Trophoblast cell (in vitro differentiated cells and primary cell): ENCODE measurements at regions not wholly inside any gene's neighbourhood (a gene's known extent, or its start where the extent isn't known, plus 50 kb on each side); places are given as distances from the start of the nearest gene placed in this dataset.
A peak's percentile ranks its signal among the peaks of the same experiment; 100 is the strongest.
"Not testable (repeated sequence)": the region's sequence is repeated elsewhere in the genome, so short reads cannot be mapped to it uniquely, and the experiment has no call there.

Experiments
- DNase-seq, 2 donors: peaks; one replicate each; pipeline ENCODE4 v3.0.0-alpha.2; 2016
- H2AFZ ChIP-seq: 2 replicates; pipeline ENCODE4 v1.6.1; 2013; ENCODE audit warnings: low read length, moderate library complexity, mild to moderate bottlenecking; ENCODE audit not compliant: insufficient read depth, poor library complexity
- H2AK5ac ChIP-seq: 2 replicates; pipeline ENCODE4 v1.6.1; 2013; ENCODE audit warnings: mild to moderate bottlenecking, low read length
- H2BK120ac ChIP-seq: 2 replicates; pipeline ENCODE4 v1.6.1; 2013; ENCODE audit warnings: low read length, mild to moderate bottlenecking, moderate library complexity; ENCODE audit not compliant: insufficient read depth, poor library complexity
- H2BK12ac ChIP-seq: 2 replicates; pipeline ENCODE4 v1.6.1; 2013; ENCODE audit warnings: mild to moderate bottlenecking, low read length, moderate library complexity
- H2BK5ac ChIP-seq: 2 replicates; pipeline ENCODE4 v1.6.1; 2013; ENCODE audit warnings: low read length, low read depth, moderate library complexity, mild to moderate bottlenecking; ENCODE audit not compliant: poor library complexity
- H3K14ac ChIP-seq: 2 replicates; pipeline ENCODE4 v1.6.1; 2013; ENCODE audit warnings: mild to moderate bottlenecking, low read length
- H3K18ac ChIP-seq: 2 replicates; pipeline ENCODE4 v1.6.1; 2013; ENCODE audit warnings: mild to moderate bottlenecking, low read length
- H3K23ac ChIP-seq: 2 replicates; pipeline ENCODE4 v1.6.1; 2013; ENCODE audit warnings: low read length
- H3K27ac ChIP-seq: 2 replicates; pipeline ENCODE4 v1.5.1; 2013; ENCODE audit warnings: low read depth, mild to moderate bottlenecking, inconsistent platforms, low read length, moderate library complexity
- H3K27me3 ChIP-seq: 2 replicates; pipeline ENCODE4 v1.6.1; 2013; ENCODE audit warnings: inconsistent platforms, mild to moderate bottlenecking, low read length, moderate library complexity; ENCODE audit not compliant: insufficient read depth
- H3K36me3 ChIP-seq, 2 experiments: 1 replicate in 1 of 2; 2 replicates in 1 of 2; pipeline ENCODE4 v1.6.1; 2013; ENCODE audit warnings: low read length in 2 of 2, mild to moderate bottlenecking in 2 of 2, moderate library complexity in 1 of 2; ENCODE audit not compliant: insufficient read depth in 2 of 2, control insufficient read depth in 1 of 2
- H3K4ac ChIP-seq: 2 replicates; pipeline ENCODE4 v1.6.1; 2013; ENCODE audit warnings: low read depth, mild to moderate bottlenecking, low read length, moderate library complexity
- H3K4me1 ChIP-seq, 2 experiments: 1 replicate in 1 of 2; 2 replicates in 1 of 2; pipeline ENCODE4 v1.6.1; 2013; ENCODE audit warnings: low read length in 2 of 2, mild to moderate bottlenecking in 2 of 2, moderate library complexity in 1 of 2; ENCODE audit not compliant: insufficient read depth in 2 of 2, control insufficient read depth in 1 of 2
- H3K4me2 ChIP-seq: 2 replicates; pipeline ENCODE4 v1.6.1; 2013; ENCODE audit warnings: inconsistent platforms, mild to moderate bottlenecking, low read length, moderate library complexity
- H3K4me3 ChIP-seq: 2 replicates; pipeline ENCODE4 v1.5.1; 2013; ENCODE audit warnings: mild to moderate bottlenecking, low read depth, low read length, inconsistent platforms
- H3K79me1 ChIP-seq: one replicate; pipeline ENCODE4 v1.6.1; 2013; ENCODE audit warnings: low read length
- H3K79me2 ChIP-seq: 2 replicates; pipeline ENCODE4 v1.6.1; 2013; ENCODE audit warnings: low read length, mild to moderate bottlenecking; ENCODE audit not compliant: control insufficient read depth, insufficient read depth, poor library complexity
- H3K9ac ChIP-seq: 2 replicates; pipeline ENCODE4 v1.6.1; 2013; ENCODE audit warnings: mild to moderate bottlenecking, low read length
- H3K9me3 ChIP-seq: 2 replicates; pipeline ENCODE4 v1.6.1; 2013; ENCODE audit warnings: low read depth, mild to moderate bottlenecking, control low read depth, inconsistent platforms, low read length; ENCODE audit not compliant: insufficient read depth
- H4K12ac ChIP-seq: 2 replicates; pipeline ENCODE4 v1.6.1; 2013; ENCODE audit warnings: low read depth, mild to moderate bottlenecking, low read length, moderate library complexity
- H4K8ac ChIP-seq: 2 replicates; pipeline ENCODE4 v1.6.1; 2013; ENCODE audit warnings: low read depth, mild to moderate bottlenecking, low read length, moderate library complexity
- H4K91ac ChIP-seq: one replicate; pipeline ENCODE4 v1.6.1; 2013; ENCODE audit warnings: low read depth, mild to moderate bottlenecking, low read length, moderate library complexity
- WGBS: extraction: QIAGEN DNeasy Blood & Tissue Kit; methylation state at CpG from one replicate; pipeline ENCODE4 v1.1.7; 2013; ENCODE audit warnings: missing lambda C conversion rate; ENCODE audit not compliant: insufficient read length, insufficient coverage; ENCODE audit errors: extremely low coverage; 5-methylcytosine and 5-hydroxymethylcytosine counted together

DNA sequence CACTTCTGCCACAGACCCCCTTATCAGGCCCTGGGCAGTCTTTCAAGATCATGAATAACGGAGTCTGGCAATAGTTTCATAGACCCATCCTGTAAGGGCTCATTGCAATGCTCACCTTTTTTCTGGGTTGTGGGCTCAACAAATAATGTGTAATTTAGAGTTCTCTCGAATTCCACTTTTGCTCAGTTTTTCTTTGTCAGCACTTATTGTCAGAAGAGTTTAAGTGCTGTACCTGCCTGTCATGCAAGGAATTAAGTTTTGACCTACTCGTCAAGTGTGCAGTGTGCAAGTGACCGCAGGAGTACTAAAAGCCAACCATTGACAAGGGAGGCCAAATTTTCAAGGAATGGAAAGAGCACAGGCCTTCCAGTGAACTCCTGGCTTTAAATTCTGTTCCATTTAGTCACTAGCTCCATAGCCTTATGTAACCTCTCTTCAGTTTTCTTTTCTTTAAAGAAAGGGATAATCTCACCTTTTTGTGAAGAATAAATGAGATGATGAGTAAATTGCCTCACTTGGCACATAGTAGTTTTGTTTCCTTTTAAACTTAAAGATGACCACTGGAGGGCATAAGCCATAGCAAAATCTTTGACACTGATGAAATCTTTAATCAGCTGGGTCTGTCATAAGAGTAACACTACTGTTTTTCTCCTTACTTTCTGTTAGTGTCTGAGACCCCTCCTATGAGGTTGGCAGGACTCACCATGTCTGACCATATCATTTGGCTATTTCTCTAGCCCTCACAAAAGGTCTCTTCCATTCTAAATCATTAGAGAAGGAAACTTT is 313.3 kb downstream of the TYW1 start:
- Histone ChIP-seq H3K79me1 (no peaks in the 10 kb centered on the region), H2AK5ac (no peak overlapping the region), H3K9me3 (no peaks in the 10 kb centered on the region), H3K4me3 (no peak overlapping the region), H3K4me2 (no peak overlapping the region), H3K27ac (no peak overlapping the region), H3K14ac (no peak overlapping the region), H3K27me3 (no peaks in the 10 kb centered on the region), H2BK120ac (no peak overlapping the region), H4K91ac (no peak overlapping the region), H2BK12ac (no peak overlapping the region), H2BK5ac (no peak overlapping the region), H3K18ac (no peak overlapping the region), H3K4me1 (no peaks in the 10 kb centered on the region), H3K36me3 (peaks cover 38 to 45% of the 10 kb centered on the region in 2 experiments), H3K9ac (no peak overlapping the region), H2AFZ (no peak overlapping the region), H3K23ac (no peak overlapping the region), H3K79me2 (no peaks in the 10 kb centered on the region), H3K4ac (no peak overlapping the region), H4K12ac (no peak overlapping the region), H4K8ac (no peak overlapping the region)
- WGBS: no CpG with 5 or more reads among the region's 4 CpGs
- no peak for DNase-seq

GRCh38 chr7:67311901-67312300 is 315.3 kb downstream of the TYW1 start:
- no peaks in the 10 kb centered on the region for H3K27me3 ChIP-seq
- peak in 1 of 2 donors; percentile 49 for DNase-seq
- H3K79me2 ChIP-seq: no peaks in the 10 kb centered on the region
- peaks cover 42 to 52% of the 10 kb centered on the region in 2 experiments for H3K36me3 ChIP-seq
- no peaks in the 10 kb centered on the region for H3K79me1 ChIP-seq
- no peak overlapping the region for H2AFZ ChIP-seq
- no peak overlapping the region for H3K4me2 ChIP-seq
- H2BK12ac ChIP-seq: no peak overlapping the region
- no peak overlapping the region for H3K4ac ChIP-seq
- no peak overlapping the region for H2AK5ac ChIP-seq
- WGBS: no CpG with 5 or more reads among the region's 2 CpGs
- H2BK120ac ChIP-seq: no peak overlapping the region
- no peak overlapping the region for H3K18ac ChIP-seq
- H4K91ac ChIP-seq: no peak overlapping the region
- H3K9ac ChIP-seq: no peak overlapping the region
- H3K14ac ChIP-seq: no peak overlapping the region
- no peaks in the 10 kb centered on the region for H3K9me3 ChIP-seq
- H4K8ac ChIP-seq: no peak overlapping the region
- H3K23ac ChIP-seq: no peak overlapping the region
- H3K27ac ChIP-seq: no peak overlapping the region
- no peak overlapping the region for H3K4me3 ChIP-seq
- no peaks in the 10 kb centered on the region for H3K4me1 ChIP-seq
- H4K12ac ChIP-seq: no peak overlapping the region
- no peak overlapping the region for H2BK5ac ChIP-seq

- no peaks in the 10 kb centered on the region for H3K9me3 ChIP-seq
- no peak overlapping the region for H3K4me2 ChIP-seq
- no peaks in the 10 kb centered on the region for H3K4me1 ChIP-seq
- peaks cover 37 to 43% of the 10 kb centered on the region in 2 experiments for H3K36me3 ChIP-seq
- no peaks in the 10 kb centered on the region for H3K79me2 ChIP-seq
- no peak overlapping the region for H2AFZ ChIP-seq
- no peak for DNase-seq
- H3K27me3 ChIP-seq: no peaks in the 10 kb centered on the region
- H3K18ac ChIP-seq: no peak overlapping the region
- no peak overlapping the region for H3K4ac ChIP-seq
- H4K91ac ChIP-seq: no peak overlapping the region
- no peak overlapping the region for H3K9ac ChIP-seq
- no peak overlapping the region for H3K14ac ChIP-seq
- no CpG with 5 or more reads among the region's 2 CpGs for whole genome bisulfite sequencing
- no peak overlapping the region for H2BK12ac ChIP-seq
- no peak overlapping the region for H3K4me3 ChIP-seq
- H3K23ac ChIP-seq: no peak overlapping the region
- no peak overlapping the region for H2BK5ac ChIP-seq
- H2AK5ac ChIP-seq: no peak overlapping the region
- no peak overlapping the region for H4K8ac ChIP-seq
- H3K79me1 ChIP-seq: no peaks in the 10 kb centered on the region
- no peak overlapping the region for H4K12ac ChIP-seq
- no peak overlapping the region for H3K27ac ChIP-seq
- H2BK120ac ChIP-seq: no peak overlapping the region
Measured at GRCh38 chr7:67313213-67313612, 316.6 kb downstream of the TYW1 start.

DNA sequence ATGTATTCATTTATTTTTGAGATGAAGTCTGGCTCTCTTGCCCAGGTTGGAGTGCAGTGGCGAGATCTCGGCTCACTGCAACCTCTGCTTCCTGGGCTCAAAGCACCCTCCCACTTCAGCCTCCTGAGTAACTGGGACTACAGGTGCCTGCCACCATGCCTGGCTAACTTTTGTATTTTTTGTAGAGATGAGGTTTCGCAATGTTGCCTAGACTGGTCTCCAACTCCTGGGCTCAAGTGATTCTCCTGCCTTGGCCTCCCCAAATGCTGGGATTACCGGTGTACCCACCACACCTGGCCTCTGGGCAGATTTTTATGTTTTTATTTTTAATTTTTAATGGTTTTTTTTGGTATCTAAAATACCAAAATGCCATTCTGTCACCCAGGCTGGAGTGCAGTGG is 320.3 kb downstream of the TYW1 start:
- H3K27ac ChIP-seq, H4K12ac ChIP-seq: not testable (repeated sequence)
- WGBS: no CpG with 5 or more reads among the region's 4 CpGs

More for the DNA sequence above, 320.3 kb downstream of the TYW1 start:
- H4K8ac ChIP-seq, H3K9ac ChIP-seq, H3K79me1 ChIP-seq, H3K4me1 ChIP-seq, H3K23ac ChIP-seq, H3K4me2 ChIP-seq, H2BK12ac ChIP-seq, H2BK120ac ChIP-seq, H3K4me3 ChIP-seq, H2AFZ ChIP-seq, H3K79me2 ChIP-seq, H2AK5ac ChIP-seq, DNase-seq, H3K14ac ChIP-seq, H3K18ac ChIP-seq, H3K4ac ChIP-seq, H3K27me3 ChIP-seq, H3K9me3 ChIP-seq, H2BK5ac ChIP-seq, H4K91ac ChIP-seq: not testable (repeated sequence)
- H3K36me3 ChIP-seq: peaks cover 30 to 32% of the 10 kb centered on the region in 2 experiments
